ENCODE measurements at regions not wholly inside any gene's neighbourhood (a gene's known extent, or its start where the extent isn't known, plus 50 kb on each side); places are given as distances from the start of the nearest gene placed in this dataset.
"Not testable (repeated sequence)": the region's sequence is repeated elsewhere in the genome, so short reads cannot be mapped to it uniquely, and the experiment has no call there.

- no peak for DNase-seq (ENCODE audit: low read depth)
- Histone ChIP-seq H3K36me3 (ENCODE audit: control insufficient read depth, insufficient read depth, low read length) (no peaks in the 10 kb centered on the region), H3K4me3 (ENCODE audit: low read depth, low read length) (no peak overlapping the region), H3K27me3 (ENCODE audit: control insufficient read depth, insufficient read depth, low read length) (no peaks in the 10 kb centered on the region)
- TF ChIP-seq CTCF (IDR thresholded peaks at IDR 0.05; ENCODE audit: insufficient read depth, low read length, poor library complexity, severe bottlenecking) = no peak
These were observed 234.9 kb upstream of the TARS1 start for GRCh38 chr5:33205727-33206410.

- TF ChIP-seq CTCF (IDR thresholded peaks at IDR 0.05; ENCODE audit: insufficient read depth, low read length, poor library complexity, severe bottlenecking) = no peak
- no peaks in the 10 kb centered on the region for H3K36me3 ChIP-seq (ENCODE audit: control insufficient read depth, insufficient read depth, low read length)
- DNase-seq (ENCODE audit: low read depth) = no peak
- no peak overlapping the region for H3K4me3 ChIP-seq (ENCODE audit: low read depth, low read length)
- no peaks in the 10 kb centered on the region for H3K27me3 ChIP-seq (ENCODE audit: control insufficient read depth, insufficient read depth, low read length)
These were observed 233.7 kb upstream of the TARS1 start for GRCh38 chr5:33206962-33207506.

DNA sequence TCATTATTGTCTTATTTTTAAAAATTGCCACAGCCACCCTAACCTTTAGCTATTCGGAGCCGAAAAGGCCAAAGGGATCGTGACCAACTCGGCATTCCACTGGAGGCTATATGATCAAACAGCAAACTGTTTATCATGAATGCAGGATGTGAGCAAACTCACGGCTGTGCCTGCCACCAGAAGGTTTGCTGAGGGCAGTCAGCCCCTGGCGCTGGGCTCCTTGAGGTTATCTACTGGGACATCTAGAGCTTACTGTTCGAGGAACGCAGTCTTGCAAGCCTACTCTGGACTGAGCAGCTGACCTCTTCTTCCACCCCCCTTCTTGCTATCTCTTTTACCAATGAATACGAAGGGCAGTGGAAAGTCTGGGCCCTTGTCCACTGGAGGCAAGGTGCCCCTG, 231.5 kb upstream of the TARS1 start:
- DNase-seq (ENCODE audit: low read depth) = no peak
- H3K27me3 ChIP-seq (ENCODE audit: control insufficient read depth, insufficient read depth, low read length) = no peaks in the 10 kb centered on the region
- no peaks in the 10 kb centered on the region for H3K36me3 ChIP-seq (ENCODE audit: control insufficient read depth, insufficient read depth, low read length)
- no peak overlapping the region for H3K4me3 ChIP-seq (ENCODE audit: low read depth, low read length)
- no peak for TF ChIP-seq CTCF (IDR thresholded peaks at IDR 0.05; ENCODE audit: insufficient read depth, low read length, poor library complexity, severe bottlenecking)

GRCh38 chr5:33210221-33210620, 230.5 kb upstream of the TARS1 start:
- DNase-seq (ENCODE audit: low read depth); H3K27me3 ChIP-seq (ENCODE audit: control insufficient read depth, insufficient read depth, low read length); H3K36me3 ChIP-seq (ENCODE audit: control insufficient read depth, insufficient read depth, low read length); H3K4me3 ChIP-seq (ENCODE audit: low read depth, low read length): not testable (repeated sequence)

GRCh38 chr5:33210978-33211377, 229.8 kb upstream of the TARS1 start:
- no peak for TF ChIP-seq CTCF (IDR thresholded peaks at IDR 0.05; ENCODE audit: insufficient read depth, low read length, poor library complexity, severe bottlenecking)
- H3K4me3 ChIP-seq (ENCODE audit: low read depth, low read length) = no peak overlapping the region
- H3K27me3 ChIP-seq (ENCODE audit: control insufficient read depth, insufficient read depth, low read length) = no peaks in the 10 kb centered on the region
- no peak for DNase-seq (ENCODE audit: low read depth)
- no peaks in the 10 kb centered on the region for H3K36me3 ChIP-seq (ENCODE audit: control insufficient read depth, insufficient read depth, low read length)

- no peaks in the 10 kb centered on the region for H3K27me3 ChIP-seq (ENCODE audit: control insufficient read depth, insufficient read depth, low read length)
- H3K36me3 ChIP-seq (ENCODE audit: control insufficient read depth, insufficient read depth, low read length) = no peaks in the 10 kb centered on the region
- no peak overlapping the region for H3K4me3 ChIP-seq (ENCODE audit: low read depth, low read length)
- TF ChIP-seq CTCF (IDR thresholded peaks at IDR 0.05; ENCODE audit: insufficient read depth, low read length, poor library complexity, severe bottlenecking) = no peak
- DNase-seq (ENCODE audit: low read depth) = no peak
These were observed 228.3 kb upstream of the TARS1 start for GRCh38 chr5:33212439-33212838.

All from kidney epithelial cell (primary cell).